Skin epidermis (tissue), 12 donors: ENCODE measurements at regions not wholly inside any gene's neighbourhood (a gene's known extent, or its start where the extent isn't known, plus 50 kb on each side); places are given as distances from the start of the nearest gene placed in this dataset.

Experiments
- H3K27ac ChIP-seq, 21 experiments: fragments of 200-600 bp; sonication (generic) in 11 of 21; one replicate each; pipeline ENCODE4 v1.5.0; 2020; ENCODE audit warnings: mild to moderate bottlenecking in 3 of 21, inconsistent platforms in 2 of 21, moderate library complexity in 2 of 21
- H3K4me3 ChIP-seq, 7 experiments: fragments of 200-600 bp; sonication (generic) in 2 of 7; one replicate each; pipeline ENCODE4 v1.5.0; 2020; ENCODE audit warnings: inconsistent platforms in 2 of 7, mild to moderate bottlenecking in 2 of 7, moderate library complexity in 1 of 7

- H3K27ac ChIP-seq = no peak overlapping the region
- no peak overlapping the region for H3K4me3 ChIP-seq
Measured at GRCh38 chr21:16370186-16370585, 640.4 kb downstream of the USP25 start.

- H3K4me3 ChIP-seq = no peak overlapping the region
- no peak overlapping the region for H3K27ac ChIP-seq
Measured at GRCh38 chr21:16372586-16372985, 642.8 kb downstream of the USP25 start.

GRCh38 chr21:16376673-16377072 lies 646.9 kb downstream of the USP25 start:
- Histone ChIP-seq H3K27ac (peak overlapping the region in 2 of 21 experiments; percentile 34 to 35), H3K4me3 (no peak overlapping the region)

- Histone ChIP-seq H3K4me3 (no peak overlapping the region), H3K27ac (peak overlapping the region in 2 of 21 experiments; percentile 34 to 35)
Measured at GRCh38 chr21:16377120-16377658, 647.4 kb downstream of the USP25 start.

GRCh38 chr21:16377857-16378256 lies 648.1 kb downstream of the USP25 start:
- Histone ChIP-seq H3K27ac (no peak overlapping the region), H3K4me3 (no peak overlapping the region)

GRCh38 chr21:16378525-16378924 lies 648.7 kb downstream of the USP25 start:
- Histone ChIP-seq H3K4me3 (no peak overlapping the region), H3K27ac (no peak overlapping the region)

GRCh38 chr21:16388291-16388690 lies 658.5 kb downstream of the USP25 start:
- Histone ChIP-seq H3K4me3 (no peak overlapping the region), H3K27ac (peak overlapping the region in 1 of 21 experiments; percentile 22)

GRCh38 chr21:16388911-16389560 lies 659.3 kb downstream of the USP25 start:
- Histone ChIP-seq H3K4me3 (no peak overlapping the region), H3K27ac (peak overlapping the region in 1 of 21 experiments; percentile 22)

GRCh38 chr21:16389643-16390042 lies 659.9 kb downstream of the USP25 start:
- H3K27ac ChIP-seq = no peak overlapping the region

GRCh38 chr21:16395285-16395684 lies 665.5 kb downstream of the USP25 start:
- Histone ChIP-seq H3K4me3 (no peak overlapping the region), H3K27ac (no peak overlapping the region)

More at GRCh38 chr21:16389643-16390042, 659.9 kb downstream of the USP25 start:
- H3K4me3 ChIP-seq = no peak overlapping the region

- H3K27ac ChIP-seq = no peak overlapping the region
Measured at GRCh38 chr21:16402752-16403151, 673.0 kb downstream of the USP25 start.

GRCh38 chr21:16404776-16405175 lies 675.0 kb downstream of the USP25 start:
- Histone ChIP-seq H3K27ac (no peak overlapping the region), H3K4me3 (no peak overlapping the region)

More at GRCh38 chr21:16402752-16403151, 673.0 kb downstream of the USP25 start:
- no peak overlapping the region for H3K4me3 ChIP-seq

- H3K4me3 ChIP-seq = no peak overlapping the region
- H3K27ac ChIP-seq = no peak overlapping the region
Measured at GRCh38 chr21:16406355-16406754, 676.6 kb downstream of the USP25 start.

- H3K4me3 ChIP-seq = no peak overlapping the region
- H3K27ac ChIP-seq = no peak overlapping the region
Measured at GRCh38 chr21:16407403-16408240, 677.8 kb downstream of the USP25 start.

GRCh38 chr21:16408280-16408679 lies 678.5 kb downstream of the USP25 start:
- Histone ChIP-seq H3K4me3 (no peak overlapping the region), H3K27ac (no peak overlapping the region)

- Histone ChIP-seq H3K27ac (no peak overlapping the region), H3K4me3 (no peak overlapping the region)
Measured at GRCh38 chr21:16409352-16409751, 679.6 kb downstream of the USP25 start.

- H3K27ac ChIP-seq = peak overlapping the region in 7 of 21 experiments; percentile 13 to 78 (median 68)
- H3K4me3 ChIP-seq = no peak overlapping the region
Measured at GRCh38 chr21:16418226-16418625, 688.4 kb downstream of the USP25 start.

- H3K27ac ChIP-seq = peak overlapping the region in 11 of 21 experiments; percentile 6 to 82 (median 68)
- H3K4me3 ChIP-seq = no peak overlapping the region
Measured at GRCh38 chr21:16418642-16419041, 688.9 kb downstream of the USP25 start.

GRCh38 chr21:16419188-16419921 lies 689.6 kb downstream of the USP25 start:
- H3K27ac ChIP-seq = peak overlapping the region in 20 of 21 experiments; percentile 6 to 82 (median 60)
- peak overlapping the region; percentile 5 to 35 (median 15) for H3K4me3 ChIP-seq
